A549 (cell line): ENCODE measurements at regions not wholly inside any gene's neighbourhood (a gene's known extent, or its start where the extent isn't known, plus 50 kb on each side); places are given as distances from the start of the nearest gene placed in this dataset.

ENCODE experiments used
- ATAC-seq, 2 experiments: fragments of 200-7000 bp in 1 of 2; fragments of >200 bp in 1 of 2; cut with Nextera tagmentation in 1 of 2; cut with Tn5 transposase in 1 of 2; 3 replicates each; pipeline versions ENCODE4 v1.8.0 to v1.9.1; 2018 to 2020; ENCODE audit warnings: mild to moderate bottlenecking in 1 of 2, moderate library complexity in 1 of 2
- CTCF ChIA-PET: fragments of 300-600 bp; sonication (Branson Sonifier 250); formaldehyde crosslinking; extraction: SDS; loops from one replicate; lab custom pipeline; 2021; ENCODE audit warnings: antibody characterized with exemption, inconsistent platforms; lab: Yijun Ruan, JAX
- POLR2A ChIA-PET: fragments of 350-600 bp; formaldehyde crosslinking; extraction: SDS; loops from one replicate; lab custom pipeline; 2021; ENCODE audit warnings: antibody characterized with exemption, inconsistent platforms; lab: Yijun Ruan, JAX
- DNase-seq, 2 experiments: peaks; one replicate each; pipeline versions ENCODE4 v3.0.0 to v3.0.0-alpha.2; 2011 to 2016; ENCODE audit warnings: low read depth in 1 of 2, low spot score in 1 of 2
- FAIRE-seq: peaks from 2 replicates; lab custom pipeline; 2011; peaks lifted over from hg19 to GRCh38; lab: Jason Lieb, UNC
- H3K27ac ChIP-seq, 2 experiments: fragments of >200 bp; sonication (Bioruptor Twin); formaldehyde crosslinking; 3 replicates each; pipeline ENCODE4 v1.5.1; 2016 to 2017
- H3K4me1 ChIP-seq: fragments of >200 bp; sonication (Bioruptor Twin); formaldehyde crosslinking; 3 replicates; pipeline ENCODE4 v1.6.1; 2016
- H3K4me2 ChIP-seq: fragments of >200 bp; sonication (Bioruptor Twin); formaldehyde crosslinking; 3 replicates; pipeline ENCODE4 v1.6.1; 2016
- H3K4me3 ChIP-seq: fragments of >200 bp; sonication (Bioruptor Twin); formaldehyde crosslinking; 3 replicates; pipeline ENCODE4 v1.5.1; 2016
- H3K9me3 ChIP-seq: fragments of >200 bp; sonication (Bioruptor Twin); formaldehyde crosslinking; 3 replicates; pipeline ENCODE4 v1.6.1; 2016
- ATOH8 ChIP-seq: fragments of 250-450 bp; sonication (Bioruptor Pico); IDR thresholded peaks from 2 replicates; pipeline ENCODE4 v1.5.0; 2020; ENCODE audit warnings: low read depth, mild to moderate bottlenecking, moderate library complexity
- BCL3 ChIP-seq: fragments of >200 bp; sonication (Bioruptor Twin); formaldehyde crosslinking; IDR thresholded peaks from 3 replicates; pipeline ENCODE4 v1.6.1; 2016
- CBX8 ChIP-seq: fragments of 200-600 bp; sonication (generic); IDR thresholded peaks from 2 replicates; pipeline ENCODE4 v1.6.1; 2016
- CTCF ChIP-seq: fragments of >200 bp; sonication (Bioruptor Twin); formaldehyde crosslinking; IDR thresholded peaks from 3 replicates; pipeline ENCODE4 v1.5.1; 2016
- GATA3 ChIP-seq: IDR thresholded peaks from 2 replicates; pipeline ENCODE4 v1.6.1; 2012; ENCODE audit warnings: borderline replicate concordance
- HDAC2 ChIP-seq: fragments of 200-600 bp; sonication (generic); IDR thresholded peaks from 2 replicates; pipeline ENCODE4 v1.6.1; 2016
- HMGXB4 ChIP-seq: fragments of 250-450 bp; sonication (Bioruptor Pico); IDR thresholded peaks from 2 replicates; pipeline ENCODE4 v1.5.0; 2021; ENCODE audit warnings: mild to moderate bottlenecking, moderate library complexity, borderline replicate concordance
- HOXA7 ChIP-seq: fragments of 250-450 bp; sonication (Bioruptor Pico); IDR thresholded peaks from 2 replicates; pipeline ENCODE4 v1.5.0; 2020; ENCODE audit warnings: mild to moderate bottlenecking, moderate library complexity
- KDM1A ChIP-seq: fragments of 200-600 bp; sonication (generic); IDR thresholded peaks from 2 replicates; pipeline ENCODE4 v1.6.1; 2016; ENCODE audit warnings: low read depth, mild to moderate bottlenecking
- MAFK ChIP-seq: fragments of 450-650 bp; IDR thresholded peaks from 2 replicates; pipeline ENCODE4 v1.6.1; 2014; ENCODE audit not compliant: partially characterized antibody
- RAD21 ChIP-seq, 2 experiments: fragments of >200 bp in 1 of 2; sonication (Bioruptor Twin) in 1 of 2; formaldehyde crosslinking in 1 of 2; IDR thresholded peaks in 1 of 2; conservative IDR thresholded peaks in 1 of 2; 2 replicates in 1 of 2; 3 replicates in 1 of 2; pipeline ENCODE4 v1.6.1; 2012 to 2018; ENCODE audit warnings: inconsistent platforms in 1 of 2
- RARB ChIP-seq: fragments of 250-450 bp; sonication (Bioruptor Pico); IDR thresholded peaks from 2 replicates; pipeline ENCODE4 v1.8.0; 2021; ENCODE audit warnings: mild to moderate bottlenecking, moderate library complexity
- USF2 ChIP-seq: fragments of 450-650 bp; IDR thresholded peaks from 2 replicates; pipeline ENCODE4 v1.6.1; 2014; ENCODE audit warnings: antibody characterized with exemption
- ZC3H11A ChIP-seq: fragments of 450-650 bp; IDR thresholded peaks from 2 replicates; pipeline ENCODE4 v1.6.1; 2014; ENCODE audit warnings: antibody characterized with exemption, mild to moderate bottlenecking
- ZFP36 ChIP-seq: fragments of 450-650 bp; IDR thresholded peaks from 2 replicates; pipeline ENCODE4 v1.6.1; 2014; ENCODE audit warnings: borderline replicate concordance; ENCODE audit not compliant: partially characterized antibody
- WGBS: methylation state at CpG from one replicate; pipeline ENCODE4 v1.1.6; 2017; ENCODE audit errors: missing lambda C conversion rate; 5-methylcytosine and 5-hydroxymethylcytosine counted together

GRCh38 chr4:124202099-124202498, 510.4 kb downstream of the ANKRD50 start:
- Histone ChIP-seq H3K9me3 (no peaks in the 10 kb centered on the region), H3K4me3 (no peak overlapping the region), H3K27ac (no peak overlapping the region), H3K4me1 (no peaks in the 10 kb centered on the region), H3K4me2 (no peak overlapping the region)
- CTCF ChIA-PET = interaction anchor here (0.7 kb wide), 1 partner anchor 769 kb away, joined by 3 read pairs; no protein-coding TSS in a partner anchor
- ATAC-seq (no peak), FAIRE-seq (no peak), DNase-seq (no peak)
- POLR2A ChIA-PET = no interaction called here
- 25% methylated on average over 2 of the region's 2 CpGs for WGBS
- TF ChIP-seq HOXA7 (CRISPR knock-in tag) (no peak), MAFK (peak; percentile 47), RAD21 (conservative IDR thresholded peaks at IDR 0.05 in 1 of 2, IDR thresholded peaks at IDR 0.05 in 1 of 2) (no peak)

GRCh38 chr4:124203613-124204238, 508.8 kb downstream of the ANKRD50 start:
- 64% methylated on average over 3 of the region's 3 CpGs for WGBS
- FAIRE-seq = no peak
- H3K4me3 ChIP-seq = no peak overlapping the region
- no peaks in the 10 kb centered on the region for H3K4me1 ChIP-seq
- no peak for ATAC-seq
- H3K4me2 ChIP-seq = no peak overlapping the region
- CTCF ChIA-PET = no interaction called here
- H3K27ac ChIP-seq = no peak overlapping the region
- no peaks in the 10 kb centered on the region for H3K9me3 ChIP-seq
- POLR2A ChIA-PET = no interaction called here
- TF ChIP-seq HMGXB4 (CRISPR knock-in tag) (no peak), GATA3 (no peak), HDAC2 (no peak), CTCF (no peak), BCL3 (no peak), KDM1A (no peak)
- no peak for DNase-seq

GRCh38 chr4:124206779-124207605, 505.5 kb downstream of the ANKRD50 start:
- no peak for ATAC-seq
- FAIRE-seq = no peak
- H3K9me3 ChIP-seq = no peaks in the 10 kb centered on the region
- ChIA-PET CTCF (no interaction called here), POLR2A (no interaction called here)
- no peak overlapping the region for H3K4me3 ChIP-seq
- H3K4me1 ChIP-seq = no peaks in the 10 kb centered on the region
- peak overlapping the region; percentile 23; the same call in 1 of the 3 replicates for H3K4me2 ChIP-seq
- H3K27ac ChIP-seq = no peak overlapping the region
- DNase-seq = peak in 1 of 2 experiments; percentile 21
- 70% methylated on average over 9 of the region's 9 CpGs for WGBS
- no peak for TF ChIP-seq ATOH8 (CRISPR knock-in tag)
- no peak for TF ChIP-seq RARB (CRISPR knock-in tag)
- no peak for TF ChIP-seq CBX8
- no peak for TF ChIP-seq ZFP36
- TF ChIP-seq USF2 = no peak
- no peak for TF ChIP-seq ZC3H11A
